ENCODE measurements at regions not wholly inside any gene's neighbourhood (a gene's known extent, or its start where the extent isn't known, plus 50 kb on each side); places are given as distances from the start of the nearest gene placed in this dataset.

- TF ChIP-seq TAF1 (IDR thresholded peaks at IDR 0.05; ENCODE audit: low read depth) = no peak
- TF ChIP-seq REST (IDR thresholded peaks at IDR 0.05; ENCODE audit: low read depth) = no peak
- TF ChIP-seq CEBPB (IDR thresholded peaks at IDR 0.05) = no peak
- TF ChIP-seq USF1 (IDR thresholded peaks at IDR 0.05) = no peak
- TF ChIP-seq YY1 (IDR thresholded peaks at IDR 0.05; ENCODE audit: low read depth) = no peak
- no peak for TF ChIP-seq MAX (IDR thresholded peaks at IDR 0.05)
- no peak for TF ChIP-seq EGR1 (IDR thresholded peaks at IDR 0.05)
- TF ChIP-seq TCF12 (IDR thresholded peaks at IDR 0.05; ENCODE audit: low read depth) = no peak
- TF ChIP-seq CREB1 (IDR thresholded peaks at IDR 0.05; ENCODE audit: low read depth) = no peak
- no peak for TF ChIP-seq TEAD4 (IDR thresholded peaks at IDR 0.05)
- no peak for TF ChIP-seq FOXM1 (IDR thresholded peaks at IDR 0.05; ENCODE audit: borderline replicate concordance, low read depth)
- TF ChIP-seq RAD21 (IDR thresholded peaks at IDR 0.05; ENCODE audit: low read depth) = no peak
- no peak for TF ChIP-seq EP300 (IDR thresholded peaks at IDR 0.05; ENCODE audit: borderline replicate concordance)
- no peak for TF ChIP-seq ZBTB7A (IDR thresholded peaks at IDR 0.05; ENCODE audit: low read depth)
- TF ChIP-seq NFIC (IDR thresholded peaks at IDR 0.05) = no peak
Observed at GRCh38 chr4:136088211-136088867, 1444.0 kb downstream of the PCDH18 start.

- TF ChIP-seq RAD21 (IDR thresholded peaks at IDR 0.05; ENCODE audit: low read depth) = no peak
- TF ChIP-seq MAX (IDR thresholded peaks at IDR 0.05) = no peak
- TF ChIP-seq TAF1 (IDR thresholded peaks at IDR 0.05; ENCODE audit: low read depth) = no peak
- TF ChIP-seq EGR1 (IDR thresholded peaks at IDR 0.05) = no peak
- no peak for TF ChIP-seq CREB1 (IDR thresholded peaks at IDR 0.05; ENCODE audit: low read depth)
Observed at GRCh38 chr4:136078976-136079375, 1453.3 kb downstream of the PCDH18 start.

- TF ChIP-seq CEBPB (IDR thresholded peaks at IDR 0.05) (no peak), EP300 (IDR thresholded peaks at IDR 0.05; ENCODE audit: borderline replicate concordance) (no peak), CREB1 (IDR thresholded peaks at IDR 0.05; ENCODE audit: low read depth) (no peak), YY1 (IDR thresholded peaks at IDR 0.05; ENCODE audit: low read depth) (no peak), FOXM1 (IDR thresholded peaks at IDR 0.05; ENCODE audit: borderline replicate concordance, low read depth) (no peak), NFIC (IDR thresholded peaks at IDR 0.05) (no peak), REST (IDR thresholded peaks at IDR 0.05; ENCODE audit: low read depth) (no peak), TAF1 (IDR thresholded peaks at IDR 0.05; ENCODE audit: low read depth) (no peak), MAX (IDR thresholded peaks at IDR 0.05) (no peak), RAD21 (IDR thresholded peaks at IDR 0.05; ENCODE audit: low read depth) (no peak), TEAD4 (IDR thresholded peaks at IDR 0.05) (no peak), EGR1 (IDR thresholded peaks at IDR 0.05) (no peak), ZBTB7A (IDR thresholded peaks at IDR 0.05; ENCODE audit: low read depth) (no peak), USF1 (IDR thresholded peaks at IDR 0.05) (no peak), TCF12 (IDR thresholded peaks at IDR 0.05; ENCODE audit: low read depth) (no peak)
Observed at GRCh38 chr4:136056748-136057147, 1475.5 kb downstream of the PCDH18 start.

- no peak for TF ChIP-seq EGR1 (IDR thresholded peaks at IDR 0.05)
- TF ChIP-seq TAF1 (IDR thresholded peaks at IDR 0.05; ENCODE audit: low read depth) = no peak
- TF ChIP-seq FOXM1 (IDR thresholded peaks at IDR 0.05; ENCODE audit: borderline replicate concordance, low read depth) = no peak
- no peak for TF ChIP-seq TEAD4 (IDR thresholded peaks at IDR 0.05)
- no peak for TF ChIP-seq NFIC (IDR thresholded peaks at IDR 0.05)
- TF ChIP-seq TCF12 (IDR thresholded peaks at IDR 0.05; ENCODE audit: low read depth) = no peak
- no peak for TF ChIP-seq YY1 (IDR thresholded peaks at IDR 0.05; ENCODE audit: low read depth)
- no peak for TF ChIP-seq CREB1 (IDR thresholded peaks at IDR 0.05; ENCODE audit: low read depth)
- TF ChIP-seq MAX (IDR thresholded peaks at IDR 0.05) = no peak
- no peak for TF ChIP-seq ZBTB7A (IDR thresholded peaks at IDR 0.05; ENCODE audit: low read depth)
- TF ChIP-seq CEBPB (IDR thresholded peaks at IDR 0.05) = no peak
- no peak for TF ChIP-seq RAD21 (IDR thresholded peaks at IDR 0.05; ENCODE audit: low read depth)
- TF ChIP-seq REST (IDR thresholded peaks at IDR 0.05; ENCODE audit: low read depth) = no peak
- no peak for TF ChIP-seq USF1 (IDR thresholded peaks at IDR 0.05)
- TF ChIP-seq EP300 (IDR thresholded peaks at IDR 0.05; ENCODE audit: borderline replicate concordance) = no peak
Observed at GRCh38 chr4:136055360-136055759, 1476.9 kb downstream of the PCDH18 start.

Measured in Ishikawa (cell line).